ENCODE measurements at regions not wholly inside any gene's neighbourhood (a gene's known extent, or its start where the extent isn't known, plus 50 kb on each side); places are given as distances from the start of the nearest gene placed in this dataset.
A peak's percentile ranks its signal among the peaks of the same experiment; 100 is the strongest.
"Not testable (repeated sequence)": the region's sequence is repeated elsewhere in the genome, so short reads cannot be mapped to it uniquely, and the experiment has no call there.

DNA sequence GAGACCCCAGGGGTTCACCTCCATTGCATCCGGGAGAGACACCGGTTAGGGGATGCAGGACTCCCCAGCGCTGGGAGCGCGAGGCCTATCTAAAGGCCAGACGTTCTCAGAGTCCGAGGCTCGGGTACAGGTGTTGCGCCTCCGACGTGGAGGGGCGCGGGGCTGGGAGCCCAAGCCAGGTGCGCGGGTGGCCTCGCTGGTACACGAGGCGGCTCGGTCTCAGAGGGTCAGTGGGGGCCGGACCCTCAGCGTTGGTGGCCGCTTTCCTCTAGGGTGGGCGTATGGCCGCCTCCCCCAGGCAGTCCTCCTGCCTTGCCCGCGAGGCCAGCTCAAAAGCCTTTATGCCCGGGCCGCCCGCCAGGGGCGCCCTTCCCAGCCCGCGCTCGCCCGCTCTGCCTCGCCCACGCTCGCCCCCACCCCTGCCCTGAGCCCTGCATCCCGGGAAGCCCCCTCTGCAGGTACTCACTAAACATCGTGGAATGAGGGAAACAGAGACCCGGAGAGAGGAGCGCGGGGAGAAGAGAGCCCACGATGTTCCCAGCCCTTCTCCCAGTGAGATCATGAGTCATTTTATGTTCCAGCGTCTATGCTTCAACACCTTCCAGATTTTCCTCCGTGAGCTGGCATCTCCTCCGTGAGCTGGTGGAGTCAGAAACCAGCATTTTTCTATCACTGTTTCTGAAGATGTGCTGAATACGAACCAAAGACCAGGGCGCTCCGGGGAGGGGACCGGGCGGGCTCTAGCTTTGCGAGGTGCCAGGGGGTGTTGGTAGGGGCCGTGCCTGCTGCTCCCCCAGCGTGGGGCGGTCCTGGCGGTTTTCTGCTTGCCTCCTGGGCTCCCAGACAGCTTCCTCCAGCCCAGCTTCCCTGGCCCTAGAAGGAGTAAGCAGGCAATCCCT lies 73.8 kb downstream of the DIO3 start:
- no peak for DNase-seq

DNA sequence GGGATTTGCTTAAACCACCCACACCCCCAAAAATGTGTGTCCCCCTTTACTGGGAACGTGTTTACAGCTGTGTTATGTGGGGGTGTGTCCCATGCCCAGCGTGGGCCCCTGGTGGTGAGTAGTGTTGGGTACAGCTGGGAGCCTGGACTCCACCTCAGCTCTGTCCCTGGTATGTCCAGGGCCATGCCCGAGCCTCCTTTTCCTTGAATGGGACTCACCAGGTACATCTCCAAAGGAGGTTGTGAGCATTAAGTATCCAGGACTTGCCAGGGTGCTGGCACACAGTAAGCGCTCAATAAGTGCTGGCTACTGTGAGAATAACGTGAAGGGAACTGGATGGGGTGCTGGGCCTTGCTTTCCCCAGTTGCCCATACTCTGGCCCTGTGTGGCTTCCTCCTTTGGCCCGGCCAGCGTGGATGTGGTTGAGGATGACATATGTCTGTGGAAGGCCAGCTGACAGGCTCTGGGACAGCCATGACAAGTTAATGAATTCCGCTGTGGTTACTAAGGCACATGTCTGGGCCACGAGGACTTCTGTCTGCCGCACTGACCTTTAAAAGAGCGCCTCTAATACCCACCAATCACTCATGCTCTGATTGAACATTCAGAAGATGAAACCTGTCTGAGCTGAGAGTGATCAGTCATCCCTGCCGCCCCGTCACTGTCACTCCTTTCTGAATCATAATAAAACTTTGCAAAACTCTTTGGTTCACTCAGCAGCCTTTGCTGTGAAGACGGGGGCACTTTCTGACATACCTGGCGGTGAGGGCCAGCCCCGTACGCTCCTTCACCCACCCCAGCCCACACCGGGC lies 74.7 kb downstream of the DIO3 start:
- DNase-seq, result peak; percentile 73

DNA sequence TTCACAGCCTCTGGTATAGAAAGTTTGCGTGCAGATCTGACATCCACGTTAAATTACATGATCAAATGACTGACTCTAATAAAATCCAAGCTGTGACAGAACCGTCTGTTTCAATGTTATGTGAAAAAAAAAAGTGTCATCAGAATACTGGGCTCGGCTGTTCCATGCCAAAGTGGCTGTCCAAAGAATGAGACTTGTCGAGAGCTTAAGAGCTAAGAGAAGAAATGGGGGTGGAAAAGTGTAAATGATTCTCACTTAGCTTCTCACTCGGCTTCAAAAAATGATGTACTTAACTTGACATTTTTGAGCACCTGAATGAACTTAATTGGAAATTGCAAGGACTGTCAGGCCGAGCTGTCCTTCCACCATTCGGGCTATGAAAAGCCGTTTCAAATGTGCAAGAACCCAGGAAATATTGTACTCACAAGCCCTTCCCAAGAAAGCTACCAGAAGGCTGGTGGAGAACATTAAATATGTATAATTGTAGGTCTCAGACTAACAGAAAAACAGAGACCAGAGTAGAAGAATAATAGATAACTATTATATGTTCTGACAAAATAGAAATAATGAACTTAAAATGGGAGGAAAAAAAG lies 78.0 kb downstream of the DIO3 start:
- DNase-seq, result no peak

DNA sequence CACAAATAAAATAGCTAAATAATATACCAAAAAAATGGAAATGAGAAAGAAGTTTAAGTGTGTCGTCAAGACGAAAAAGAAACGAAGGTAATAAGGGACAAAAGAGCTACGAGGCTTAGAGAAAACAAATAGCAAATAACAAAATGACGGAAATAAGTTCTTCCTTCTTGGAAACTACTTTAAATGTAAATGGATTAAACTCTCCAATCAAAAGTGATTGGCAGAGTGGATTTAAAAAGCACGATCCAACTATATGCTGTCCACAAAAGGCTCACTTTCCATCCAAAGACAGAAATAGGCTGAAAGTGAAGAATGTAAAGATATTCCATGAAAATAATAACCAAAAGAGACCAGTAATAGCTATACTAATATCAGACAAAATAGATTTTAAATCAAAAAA lies 82.4 kb downstream of the DIO3 start:
- no peak for DNase-seq

DNA sequence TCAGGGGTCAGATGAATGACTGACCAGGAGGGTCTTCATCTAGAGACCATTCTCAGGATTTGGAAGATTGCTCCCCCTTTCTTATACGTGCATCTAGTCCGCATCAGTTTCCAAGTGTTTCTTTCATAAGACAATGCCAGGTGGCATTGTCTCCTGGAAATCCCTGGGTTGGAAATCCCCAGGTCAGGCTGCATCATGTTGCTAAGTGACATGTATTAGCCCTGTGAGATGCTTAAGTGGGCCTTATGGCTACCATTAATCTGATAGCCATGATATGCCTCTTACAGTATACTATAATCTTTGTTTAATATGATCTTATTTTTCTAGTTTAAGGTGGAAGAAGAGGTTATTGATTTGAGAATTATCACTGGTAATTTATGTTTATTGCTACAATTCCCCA lies 92.8 kb downstream of the DIO3 start:
- no peak for DNase-seq

DNA sequence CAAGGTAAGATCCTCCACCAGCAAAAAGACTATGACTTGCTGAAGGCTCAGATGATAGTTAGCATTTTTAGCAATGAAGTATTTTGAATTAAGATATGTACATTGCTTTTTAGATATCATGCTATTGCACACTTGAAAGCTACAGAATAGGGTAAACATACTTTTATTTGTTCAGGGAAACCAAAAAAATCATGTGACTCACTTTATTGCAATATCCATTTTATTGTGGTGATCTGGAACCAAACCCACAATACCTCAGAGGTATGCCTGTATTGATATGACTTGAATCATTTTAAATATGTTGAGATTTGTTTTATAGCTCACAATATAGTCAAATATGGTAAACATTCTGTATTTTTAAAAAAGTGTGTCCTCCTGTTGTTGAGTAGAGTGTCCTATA lies 96.1 kb downstream of the DIO3 start:
- no peak for DNase-seq

DNA sequence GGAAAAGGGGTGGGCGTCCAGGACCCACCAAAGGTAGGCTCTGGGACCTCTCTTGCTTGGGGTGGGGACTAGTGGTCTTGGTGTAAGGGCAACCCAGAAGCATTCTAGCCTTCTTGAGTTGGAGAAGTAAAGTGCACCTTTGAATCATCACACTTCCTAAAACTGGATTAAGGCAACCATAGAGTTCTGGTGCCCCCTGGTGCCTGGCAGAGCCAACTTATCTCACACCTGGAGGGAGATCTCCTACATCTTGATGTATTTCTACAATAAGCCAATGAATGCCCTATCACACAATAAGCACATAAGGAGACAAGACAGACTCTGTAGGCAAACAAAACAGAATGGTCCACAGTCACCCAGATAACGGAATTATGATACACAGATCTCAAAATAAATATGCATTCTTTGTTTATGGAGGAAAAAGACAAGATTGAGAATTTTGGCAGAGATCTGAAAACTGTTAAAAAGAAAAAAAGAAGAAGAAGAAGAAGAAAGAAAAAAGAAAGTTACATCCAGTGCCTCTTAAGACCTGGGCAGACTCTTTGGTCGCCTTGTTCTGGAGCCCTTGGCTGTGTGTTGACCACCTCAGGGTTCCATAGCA lies 95.9 kb upstream of the PPP2R5C start:
- DNase-seq, result peak; percentile 40

DNA sequence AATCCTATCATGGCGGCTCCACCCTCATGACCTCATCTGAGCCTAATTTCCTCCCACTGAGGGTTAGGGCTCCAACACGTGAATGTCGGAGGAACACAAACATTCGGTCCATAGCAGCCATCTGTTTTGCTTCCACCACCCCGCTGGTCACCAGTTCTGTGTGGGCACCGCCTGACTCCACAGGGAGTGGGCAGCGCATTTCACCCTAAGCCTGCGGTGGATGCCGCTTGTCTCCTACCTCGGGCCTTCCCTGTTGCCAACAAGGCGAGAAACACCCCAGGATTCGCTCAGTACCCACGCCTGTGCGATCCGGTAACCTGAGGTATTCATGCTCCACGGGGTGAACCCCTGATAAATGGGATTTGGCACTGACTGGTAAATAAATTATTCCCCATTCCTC lies 95.2 kb upstream of the PPP2R5C start:
- DNase-seq, result no peak

DNA sequence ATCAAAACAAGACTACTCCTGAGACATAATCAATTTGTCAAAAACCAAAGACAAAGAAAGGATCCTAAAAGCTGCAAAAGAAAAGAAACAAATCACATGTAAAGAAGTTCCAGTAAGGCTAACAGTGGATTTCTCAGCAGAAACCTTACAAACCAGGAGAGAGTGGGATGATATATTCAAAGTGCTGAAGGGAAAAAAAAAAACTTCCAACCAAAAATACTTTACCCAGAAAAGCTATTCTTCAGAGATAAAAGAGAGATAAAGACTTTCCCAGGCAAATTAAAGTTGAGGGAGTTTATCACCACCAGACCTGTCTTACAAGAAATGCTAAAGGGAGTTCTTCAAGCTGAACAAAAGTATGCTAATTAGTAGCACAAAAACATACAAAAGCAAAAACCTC lies 91.9 kb upstream of the PPP2R5C start:
- no peak for DNase-seq

DNA sequence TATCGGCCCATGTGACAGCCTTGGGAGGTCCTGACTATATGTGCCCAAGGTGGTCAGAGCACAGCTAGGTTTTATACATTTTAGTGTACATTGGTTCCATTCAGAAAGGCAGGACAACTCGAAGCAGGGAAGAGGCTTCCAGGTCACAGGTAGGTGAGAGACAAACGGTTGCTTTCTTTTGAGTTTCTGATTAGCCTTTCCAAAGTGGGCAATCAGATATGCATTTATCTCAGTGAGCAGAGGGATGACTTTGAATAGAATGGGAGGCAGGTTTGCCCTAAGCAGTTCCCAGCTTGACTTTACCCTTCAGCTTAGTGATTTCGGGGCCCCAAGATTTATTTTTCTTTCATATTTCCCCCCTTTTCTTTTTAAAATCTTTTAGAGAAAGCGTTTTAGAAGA lies 87.6 kb upstream of the PPP2R5C start:
- no peak for DNase-seq

DNA sequence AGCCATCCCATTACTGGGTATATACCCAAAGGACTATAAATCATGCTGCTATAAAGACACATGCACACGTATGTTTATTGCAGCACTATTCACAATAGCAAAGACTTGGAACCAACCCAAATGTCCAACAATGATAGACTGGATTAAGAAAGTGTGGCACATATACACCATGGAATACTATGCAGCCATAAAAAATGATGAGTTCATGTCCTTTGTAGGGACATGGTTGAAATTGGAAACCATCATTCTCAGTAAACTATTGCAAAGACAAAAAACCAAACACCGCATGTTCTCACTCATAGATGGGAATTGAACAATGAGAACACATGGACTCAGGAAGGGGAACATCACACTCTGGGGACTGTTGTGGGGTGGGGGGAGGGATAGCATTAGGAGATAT lies 85.7 kb upstream of the PPP2R5C start:
- not testable (repeated sequence) for DNase-seq

DNA sequence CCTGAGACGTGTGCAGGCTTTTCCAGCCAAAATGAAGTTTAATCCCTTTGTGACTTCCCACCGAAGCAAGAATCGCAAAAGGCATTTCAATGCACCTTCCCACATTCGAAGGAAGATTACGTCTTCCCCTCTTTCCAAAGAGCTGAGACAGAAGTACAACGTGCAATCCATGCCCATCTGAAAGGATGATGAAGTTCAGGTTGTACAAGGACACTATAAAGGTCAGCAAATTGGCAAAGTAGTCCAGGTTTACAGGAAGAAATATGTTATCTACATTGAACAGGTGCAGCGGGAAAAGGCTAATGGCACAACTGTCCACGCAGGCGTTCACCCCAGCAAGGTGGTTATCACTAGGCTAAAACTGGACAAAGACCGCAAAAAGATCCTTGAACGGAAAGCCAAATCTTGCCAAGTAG lies 83.6 kb upstream of the PPP2R5C start:
- DNase-seq, result not testable (repeated sequence)

DNA sequence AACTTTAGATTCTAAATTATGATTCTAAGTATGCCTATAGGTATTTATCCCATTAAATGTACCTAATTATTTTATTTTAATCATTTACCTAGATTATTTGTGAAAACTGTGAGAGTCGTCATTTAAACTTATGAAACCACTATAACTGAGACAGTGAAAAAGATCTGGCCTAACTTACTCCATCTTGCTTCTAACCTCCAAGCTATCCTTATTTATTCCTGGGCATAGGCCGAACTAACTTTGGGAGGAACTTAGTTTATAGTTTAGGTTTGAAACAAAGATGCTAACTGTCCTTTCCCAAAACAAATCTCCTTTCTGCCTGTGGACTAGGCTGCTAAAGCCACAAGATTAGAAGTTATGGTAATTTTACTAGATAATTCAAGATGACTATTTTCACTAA lies 79.7 kb upstream of the PPP2R5C start:
- DNase-seq, result no peak

DNA sequence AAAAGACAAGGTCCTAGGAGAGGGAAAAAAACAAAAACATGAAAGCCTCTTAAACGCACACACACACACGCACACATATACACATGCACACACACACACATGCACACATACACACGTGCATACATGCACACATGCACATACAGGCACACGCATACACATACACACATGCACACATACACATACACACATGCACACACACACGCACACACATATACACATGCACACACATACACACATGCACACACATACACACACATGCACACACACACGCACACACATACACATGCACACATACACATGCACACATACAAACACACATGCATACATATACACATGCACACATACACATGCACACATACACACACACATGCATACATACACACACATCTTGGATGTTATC lies 78.1 kb upstream of the PPP2R5C start:
- DNase-seq, result no peak

DNA sequence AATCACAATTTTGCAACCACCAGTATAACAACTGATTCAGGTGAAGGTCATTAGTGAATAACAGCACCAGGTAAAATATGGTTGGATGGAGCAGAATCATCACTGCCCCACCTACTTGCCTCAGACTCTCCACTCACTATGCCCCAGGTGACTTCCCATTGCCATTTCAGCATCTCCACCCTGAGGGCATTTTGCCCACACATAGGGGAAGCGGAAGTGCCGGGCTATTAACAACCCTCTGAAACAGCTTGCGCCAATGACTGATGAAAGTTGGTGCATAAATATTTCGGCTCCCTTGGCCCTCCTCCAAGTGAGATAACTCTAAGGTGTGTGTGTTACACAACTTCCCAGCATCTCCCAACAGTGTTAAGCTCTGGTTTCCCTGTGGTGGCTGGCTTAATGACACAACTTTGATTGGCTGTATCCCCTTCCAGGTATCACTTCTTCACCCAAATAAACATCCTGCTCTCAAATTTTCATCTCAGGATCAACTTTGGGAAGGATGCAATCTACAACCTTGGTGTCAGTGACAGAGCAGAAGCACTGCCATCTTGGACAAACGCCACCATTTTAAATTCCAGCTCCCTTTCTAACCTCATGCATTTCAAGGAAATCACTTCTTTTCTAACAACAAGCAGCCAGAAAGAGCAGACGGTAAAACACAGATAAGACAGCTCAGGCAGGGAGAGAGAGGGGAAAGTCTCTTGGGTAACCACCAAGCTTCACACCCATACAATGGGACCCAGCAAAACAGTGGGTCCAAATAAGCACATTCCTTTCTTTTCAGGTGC lies 73.6 kb upstream of the PPP2R5C start:
- DNase-seq, result no peak

DNA sequence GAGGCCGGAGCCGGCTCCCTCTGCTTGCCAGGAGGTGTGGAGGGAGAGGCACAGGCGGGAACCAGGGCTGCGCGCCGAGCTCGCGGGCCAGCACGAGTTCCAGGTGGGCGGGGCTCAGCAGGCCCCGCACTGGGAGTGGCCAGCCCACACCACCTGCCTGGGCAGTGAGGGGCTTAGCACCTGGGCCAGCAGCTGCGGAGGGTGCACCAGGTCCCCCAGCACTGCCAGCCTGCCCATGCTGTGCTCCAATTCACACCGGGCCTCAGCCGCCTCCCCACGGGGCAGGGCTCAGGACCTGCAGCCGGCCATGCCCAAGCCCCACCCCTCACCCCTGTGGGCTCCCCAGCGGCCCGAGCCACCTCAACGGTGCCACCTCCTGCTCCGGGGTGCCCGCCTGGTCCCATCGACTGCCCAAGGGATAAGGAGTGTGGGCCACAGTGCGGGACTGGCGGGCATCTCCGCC lies 72.4 kb upstream of the PPP2R5C start:
- no peak for DNase-seq

DNA sequence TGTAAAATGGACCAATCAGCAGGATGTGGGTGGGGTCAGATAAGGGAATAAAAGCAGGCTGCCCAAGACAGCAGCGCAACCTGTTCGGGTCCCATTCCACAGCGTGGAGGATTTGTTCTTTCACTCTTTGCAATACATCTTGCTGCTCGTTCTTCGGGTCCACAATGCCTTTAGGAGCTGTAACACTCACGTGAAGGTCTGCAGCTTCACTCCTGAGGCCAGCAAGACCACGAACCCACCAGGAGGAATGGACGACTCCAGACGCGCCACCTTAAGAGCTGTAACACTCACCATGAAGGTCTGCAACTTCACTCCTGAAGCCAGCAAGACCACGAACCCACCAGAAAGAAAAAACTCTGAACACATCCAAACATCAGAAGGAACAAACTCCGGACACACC lies 71.5 kb upstream of the PPP2R5C start:
- DNase-seq, result not testable (repeated sequence)

DNA sequence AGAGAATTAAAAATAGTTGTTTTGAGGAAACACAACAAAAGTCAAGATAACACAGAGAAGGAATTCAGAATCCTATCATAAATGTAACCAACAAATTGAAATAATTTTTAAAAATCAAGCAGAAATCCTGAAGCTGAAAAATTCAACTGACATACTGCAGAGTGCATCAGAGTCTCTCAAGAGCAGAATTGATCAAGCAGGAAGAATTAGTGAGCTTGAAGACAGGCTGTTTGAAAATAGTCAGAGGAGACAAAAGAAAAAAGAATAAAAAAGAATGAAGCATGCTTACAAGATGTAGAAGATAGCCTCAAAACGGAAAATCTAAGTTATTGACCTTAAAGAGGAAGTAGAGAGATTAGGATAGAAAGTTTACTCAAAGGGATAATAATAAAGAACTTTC lies 65.8 kb upstream of the PPP2R5C start:
- DNase-seq, result no peak

DNA sequence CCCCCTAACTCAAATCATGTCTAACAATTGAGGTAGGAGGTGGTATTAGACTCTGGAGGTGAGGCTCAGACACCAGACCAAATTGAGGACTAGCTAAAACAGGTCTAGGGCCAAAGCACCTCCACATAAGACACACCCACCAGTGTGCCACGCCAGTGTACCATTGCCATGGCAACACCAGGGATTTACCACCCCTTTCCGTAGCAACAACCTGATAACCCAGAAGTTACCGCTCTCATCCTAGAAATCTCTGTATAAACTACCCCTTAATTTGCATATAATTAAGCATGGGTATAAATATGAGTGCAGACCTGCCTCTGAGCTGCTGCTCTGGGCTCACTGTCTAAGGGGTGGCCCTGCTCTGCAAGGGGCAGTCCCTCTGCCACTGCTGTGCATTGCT lies 57.4 kb upstream of the PPP2R5C start:
- peak; percentile 20 for DNase-seq

DNA sequence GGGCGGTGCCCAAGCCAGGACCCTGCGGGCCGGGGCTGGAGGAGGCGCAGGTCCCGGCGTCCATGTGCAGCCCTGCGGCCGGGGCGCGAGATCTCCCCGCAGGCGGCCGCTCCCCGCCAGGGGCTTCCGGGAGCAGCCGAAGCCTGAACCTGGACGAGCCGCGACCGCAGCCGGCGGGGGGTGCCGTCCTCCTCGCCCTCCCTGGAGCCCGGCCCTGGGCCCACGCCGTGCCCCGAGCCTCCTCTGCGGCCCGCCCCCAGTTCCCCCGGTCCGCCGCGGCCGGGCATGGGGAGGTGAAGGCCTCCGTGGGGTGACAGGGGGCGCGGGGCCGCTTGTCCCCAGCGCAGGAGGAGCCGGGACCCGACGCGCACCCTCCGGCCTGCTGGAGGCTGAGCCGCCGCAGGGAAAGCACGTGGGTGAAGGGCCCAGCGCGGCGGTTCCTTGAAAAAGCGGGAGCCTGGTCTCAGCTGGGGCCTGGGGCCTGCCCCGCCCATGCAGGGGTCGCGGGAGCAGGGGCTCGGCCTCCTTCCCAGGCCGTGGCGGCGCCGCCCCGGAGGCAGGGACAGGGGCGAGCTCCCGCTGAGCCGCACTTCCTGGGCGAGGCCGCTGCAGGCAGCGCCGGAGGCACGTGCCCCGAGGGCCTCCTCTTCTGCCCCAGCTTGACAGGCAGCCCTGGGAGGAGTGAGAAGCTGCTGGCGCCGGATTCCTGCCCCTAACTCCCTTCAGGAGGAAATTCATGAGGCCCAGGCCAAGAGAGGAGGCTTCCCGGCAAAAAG lies 55.6 kb upstream of the PPP2R5C start:
- peak; percentile 62 for DNase-seq

DNA sequence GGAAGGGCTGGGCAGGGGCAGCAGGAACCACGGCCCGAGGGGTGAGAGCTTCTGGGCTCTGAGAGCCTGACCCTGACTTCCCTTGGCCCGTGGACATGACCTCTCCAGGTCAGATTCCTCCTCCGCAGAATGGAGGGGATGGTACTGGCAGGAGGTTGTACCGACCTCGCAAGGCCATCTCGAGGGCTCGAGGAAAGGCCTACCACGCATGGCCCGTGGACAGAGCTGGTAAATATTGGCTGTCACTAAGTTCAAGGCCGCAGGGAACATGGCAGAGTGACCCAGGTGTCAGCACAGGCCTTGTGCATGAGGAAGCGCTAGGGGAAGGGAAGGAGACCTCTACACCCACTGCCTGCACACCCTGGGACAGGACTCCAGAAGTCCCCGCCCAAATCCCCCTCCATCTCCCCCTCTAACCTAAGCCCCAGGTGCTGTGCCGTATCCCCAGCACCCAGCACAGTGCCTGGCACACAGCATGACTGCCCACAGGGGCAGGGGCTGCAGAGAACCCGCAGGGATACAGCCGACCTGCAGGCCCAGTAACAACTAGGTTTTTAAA lies 54.9 kb upstream of the PPP2R5C start:
- DNase-seq, result no peak
